IMR-90 (cell line): ENCODE measurements at regions not wholly inside any gene's neighbourhood (a gene's known extent, or its start where the extent isn't known, plus 50 kb on each side); places are given as distances from the start of the nearest gene placed in this dataset.

Experiments
- ATAC-seq: fragments of 200-7000 bp; cut with Tn5 transposase; 2 replicates; pipeline ENCODE4 v1.9.1; 2020; ENCODE audit warnings: low read depth, mild to moderate bottlenecking, moderate library complexity
- BruUV-seq: library from RNA; stranded (reverse); fragments of 400-500 nt; replicated peaks from 2 replicates; lab custom pipeline; 2021; lab: Mats Ljungman, UMichigan
- CTCF ChIA-PET: fragments of 300-600 bp; formaldehyde crosslinking; extraction: SDS; loops from one replicate; lab custom pipeline; 2021; ENCODE audit warnings: antibody characterized with exemption; lab: Yijun Ruan, JAX
- POLR2A ChIA-PET: fragments of 300-600 bp; sonication (Branson Sonifier 250); formaldehyde crosslinking; loops from one replicate; lab custom pipeline; 2022; ENCODE audit warnings: antibody characterized with exemption; ENCODE audit not compliant: unreplicated experiment; lab: Charles Lee
- DNase-seq: peaks from one replicate; pipeline ENCODE4 v3.0.0; 2013
- H2AFZ ChIP-seq: replicated peaks from 2 replicates; pipeline ENCODE3; 2013; ENCODE audit warnings: low read length, mild to moderate bottlenecking; ENCODE audit not compliant: poor library complexity
- H2AK5ac ChIP-seq: 2 replicates; pipeline ENCODE4 v1.6.1; 2013; ENCODE audit warnings: low read depth, low read length, inconsistent platforms
- H2AK9ac ChIP-seq: replicated peaks from 2 replicates; pipeline ENCODE3; 2013; ENCODE audit warnings: mild to moderate bottlenecking, low read depth, low read length, moderate library complexity; ENCODE audit not compliant: poor library complexity
- H2BK120ac ChIP-seq: 2 replicates; pipeline ENCODE4 v1.6.1; 2013; ENCODE audit warnings: low read depth, low read length, inconsistent platforms
- H2BK15ac ChIP-seq: 3 replicates; pipeline ENCODE4 v1.6.1; 2013; ENCODE audit warnings: low read depth, low read length, inconsistent platforms
- H2BK20ac ChIP-seq: 2 replicates; pipeline ENCODE4 v1.6.1; 2013; ENCODE audit warnings: low read depth, mild to moderate bottlenecking, inconsistent platforms, low read length, moderate library complexity
- H2BK5ac ChIP-seq: 2 replicates; pipeline ENCODE4 v1.6.1; 2013; ENCODE audit warnings: mild to moderate bottlenecking, low read depth, low read length, inconsistent platforms; ENCODE audit not compliant: poor library complexity, severe bottlenecking
- H3K14ac ChIP-seq: replicated peaks from 2 replicates; pipeline ENCODE4 v1.6.1; 2013; ENCODE audit warnings: low read depth, low read length, inconsistent platforms
- H3K18ac ChIP-seq: 2 replicates; pipeline ENCODE4 v1.6.1; 2013; ENCODE audit warnings: low read depth, low read length, control low read depth
- H3K23ac ChIP-seq: 2 replicates; pipeline ENCODE4 v1.6.1; 2013; ENCODE audit warnings: low read depth, low read length, inconsistent platforms
- H3K27ac ChIP-seq: 2 replicates; pipeline ENCODE4 v1.5.1; 2013; ENCODE audit warnings: mild to moderate bottlenecking, control low read depth, low read length; ENCODE audit not compliant: insufficient read depth
- H3K27me3 ChIP-seq: 2 replicates; pipeline ENCODE4 v1.6.1; 2013; ENCODE audit warnings: low read length; ENCODE audit not compliant: control insufficient read depth, insufficient read depth
- H3K36me3 ChIP-seq: 2 replicates; pipeline ENCODE4 v1.6.1; 2013; ENCODE audit warnings: low read length, mixed read lengths; ENCODE audit not compliant: control insufficient read depth, insufficient read depth
- H3K4ac ChIP-seq: 2 replicates; pipeline ENCODE4 v1.6.1; 2013; ENCODE audit warnings: low read depth, low read length, inconsistent platforms
- H3K4me1 ChIP-seq: 2 replicates; pipeline ENCODE4 v1.6.1; 2013; ENCODE audit warnings: low read length, mixed read lengths; ENCODE audit not compliant: control insufficient read depth, insufficient read depth
- H3K4me2 ChIP-seq: 2 replicates; pipeline ENCODE4 v1.6.1; 2013; ENCODE audit warnings: low read depth, mild to moderate bottlenecking, control low read depth, low read length, moderate library complexity
- H3K4me3 ChIP-seq: 2 replicates; pipeline ENCODE4 v1.5.1; 2013; ENCODE audit warnings: low read depth, mild to moderate bottlenecking, control low read depth, low read length, moderate library complexity; ENCODE audit not compliant: insufficient read depth
- H3K56ac ChIP-seq: 2 replicates; pipeline ENCODE4 v1.6.1; 2013; ENCODE audit warnings: low read length, inconsistent platforms; ENCODE audit not compliant: insufficient read depth; ENCODE audit errors: extremely low read depth
- H3K79me1 ChIP-seq, 2 experiments: 2 replicates each; pipeline ENCODE4 v1.6.1; 2013; ENCODE audit warnings: low read length in 2 of 2, inconsistent platforms in 1 of 2, low read depth in 1 of 2
- H3K9ac ChIP-seq: 2 replicates; pipeline ENCODE4 v1.6.1; 2013; ENCODE audit warnings: low read depth, low read length, control low read depth
- H3K9me1 ChIP-seq: 2 replicates; pipeline ENCODE4 v1.6.1; 2013; ENCODE audit warnings: low read length, inconsistent platforms; ENCODE audit not compliant: insufficient read depth
- H3K9me3 ChIP-seq: 2 replicates; pipeline ENCODE4 v1.6.1; 2013; ENCODE audit warnings: low read length; ENCODE audit not compliant: control insufficient read depth, insufficient read depth
- H4K20me1 ChIP-seq: 2 replicates; pipeline ENCODE4 v1.6.1; 2013; ENCODE audit warnings: low read length, inconsistent platforms; ENCODE audit not compliant: insufficient read depth
- H4K5ac ChIP-seq: 2 replicates; pipeline ENCODE4 v1.6.1; 2013; ENCODE audit warnings: mild to moderate bottlenecking, low read depth, low read length, control low read depth
- H4K8ac ChIP-seq, 2 experiments: 2 replicates each; pipeline ENCODE4 v1.6.1; 2013; ENCODE audit warnings: low read depth in 2 of 2, low read length in 2 of 2, control low read depth in 1 of 2, inconsistent platforms in 1 of 2
- H4K91ac ChIP-seq: 2 replicates; pipeline ENCODE4 v1.6.1; 2013; ENCODE audit warnings: low read depth, low read length, inconsistent platforms; ENCODE audit not compliant: insufficient read depth
- CHD1 ChIP-seq: IDR thresholded peaks from 2 replicates; pipeline ENCODE4 v1.6.1; 2012; ENCODE audit warnings: low read depth, low read length, improper control_type of control experiment
- POLR2A ChIP-seq: IDR thresholded peaks from 2 replicates; pipeline ENCODE4 v1.6.1; 2012; ENCODE audit warnings: mild to moderate bottlenecking, low read depth, low read length
- RFX5 ChIP-seq: IDR thresholded peaks from 2 replicates; pipeline ENCODE4 v1.8.0; 2012; ENCODE audit warnings: low read depth, mild to moderate bottlenecking, low read length, moderate library complexity
- WGBS, 2 experiments: methylation state at CpG; one replicate each; pipeline versions ENCODE4 v1.1.5 to v1.1.7; 2013; ENCODE audit warnings: missing lambda C conversion rate in 2 of 2; ENCODE audit not compliant: insufficient read length in 1 of 2; ENCODE audit errors: extremely low coverage in 2 of 2; 5-methylcytosine and 5-hydroxymethylcytosine counted together
- dilution Hi-C: fragments of 300-500 bp; cut with HindIII; formaldehyde crosslinking; loops from one replicate; pipeline ENCODE4 v1.14.3; 2018; ENCODE audit warnings: low sequenced_read_pairs; ENCODE audit not compliant: unreplicated experiment
- in situ Hi-C: fragments of 300-500 bp; cut with MboI; formaldehyde crosslinking; loops from 3 replicates; pipeline ENCODE4 v1.14.3; 2019; ENCODE audit warnings: low sequenced_read_pairs, inconsistent platforms, mixed read lengths
- intact Hi-C: fragments of 100-400 bp; cut with micrococcal nuclease; formaldehyde crosslinking; loops from 2 replicates; pipeline ENCODE4 v1.10.0; 2022

GRCh38 chr1:228917342-228917741 is 182.1 kb downstream of the RHOU start:
- POLR2A ChIA-PET: no interaction called here
- DNase-seq (no peak), ATAC-seq (no peak)
- no peak overlapping the region for H2AFZ ChIP-seq
- no peak overlapping the region for H4K8ac ChIP-seq
- H3K9me3 ChIP-seq: no peaks in the 10 kb centered on the region
- no peak overlapping the region for H3K4ac ChIP-seq
- no peak overlapping the region for H3K18ac ChIP-seq
- H2BK20ac ChIP-seq: no peak overlapping the region
- no peak overlapping the region for H3K14ac ChIP-seq
- H2BK5ac ChIP-seq: no peak overlapping the region
- WGBS, 2 experiments: 100% methylated on average over 2 of the region's 9 CpGs; no CpG with 5 or more reads in 1 of the 2 experiments
- no peak overlapping the region for H4K91ac ChIP-seq
- TF ChIP-seq RFX5 (no peak), CHD1 (no peak), POLR2A (no peak)
- in situ Hi-C loops (no loop called here), intact Hi-C loops (no loop called here), dilution Hi-C loops (no loop called here)
- no peak overlapping the region for H3K4me2 ChIP-seq
- H3K9ac ChIP-seq: no peak overlapping the region
- no peaks in the 10 kb centered on the region for H3K79me1 ChIP-seq
- no peaks in the 10 kb centered on the region; the same call in 1 of the 2 replicates for H3K27me3 ChIP-seq
- no TSS peak for BruUV-seq
- peaks cover 5% of the 10 kb centered on the region; the same call in 1 of the 2 replicates for H3K4me1 ChIP-seq
- no peak overlapping the region for H3K4me3 ChIP-seq
- no peaks in the 10 kb centered on the region for H3K36me3 ChIP-seq
- CTCF ChIA-PET: no interaction called here
- H2AK9ac ChIP-seq: peak overlapping the region; percentile 52
- no peak overlapping the region for H2BK15ac ChIP-seq
- H2BK120ac ChIP-seq: no peak overlapping the region
- no peak overlapping the region for H3K56ac ChIP-seq
- no peak overlapping the region for H3K27ac ChIP-seq
- peaks cover 2% of the 10 kb centered on the region; the same call in 1 of the 2 replicates for H3K9me1 ChIP-seq
- H3K23ac ChIP-seq: no peak overlapping the region
- no peak overlapping the region for H4K5ac ChIP-seq
- no peaks in the 10 kb centered on the region for H4K20me1 ChIP-seq
- no peak overlapping the region for H2AK5ac ChIP-seq
